ENCODE measurements at regions not wholly inside any gene's neighbourhood (a gene's known extent, or its start where the extent isn't known, plus 50 kb on each side); places are given as distances from the start of the nearest gene placed in this dataset.
"Not testable (repeated sequence)": the region's sequence is repeated elsewhere in the genome, so short reads cannot be mapped to it uniquely, and the experiment has no call there.

- no peaks in the 10 kb centered on the region for H3K9me3 Mint-ChIP-seq
- no peak for DNase-seq
- H3K36me3 Mint-ChIP-seq (ENCODE audit: low read depth) = no peaks in the 10 kb centered on the region
- H3K4me1 Mint-ChIP-seq (ENCODE audit: low read depth) = no peaks in the 10 kb centered on the region
- H3K4me3 Mint-ChIP-seq = no peak overlapping the region
- H3K27ac Mint-ChIP-seq = no peak overlapping the region
- H3K27me3 Mint-ChIP-seq = peaks cover 18% of the 10 kb centered on the region
Observed at GRCh38 chr6:10343320-10343719, 71.6 kb downstream of the TFAP2A start.

- peaks cover 18% of the 10 kb centered on the region for H3K27me3 Mint-ChIP-seq
- no peak for DNase-seq
- H3K36me3 Mint-ChIP-seq (ENCODE audit: low read depth) = no peaks in the 10 kb centered on the region
- no peaks in the 10 kb centered on the region for H3K4me1 Mint-ChIP-seq (ENCODE audit: low read depth)
- H3K9me3 Mint-ChIP-seq = no peaks in the 10 kb centered on the region
- H3K27ac Mint-ChIP-seq = no peak overlapping the region
- no peak overlapping the region for H3K4me3 Mint-ChIP-seq
Observed at GRCh38 chr6:10341605-10342004, 73.3 kb downstream of the TFAP2A start.

- H3K27ac Mint-ChIP-seq = no peak overlapping the region
- H3K4me1 Mint-ChIP-seq (ENCODE audit: low read depth) = no peaks in the 10 kb centered on the region
- no peaks in the 10 kb centered on the region for H3K36me3 Mint-ChIP-seq (ENCODE audit: low read depth)
- no peak overlapping the region for H3K4me3 Mint-ChIP-seq
- no peak for DNase-seq
- H3K9me3 Mint-ChIP-seq = no peaks in the 10 kb centered on the region
- peaks cover 10% of the 10 kb centered on the region for H3K27me3 Mint-ChIP-seq
Observed at GRCh38 chr6:10338151-10338550, 76.7 kb downstream of the TFAP2A start.

GRCh38 chr6:10337376-10337775, 77.5 kb downstream of the TFAP2A start:
- H3K4me1 Mint-ChIP-seq (ENCODE audit: low read depth); H3K9me3 Mint-ChIP-seq; DNase-seq; H3K27ac Mint-ChIP-seq; H3K36me3 Mint-ChIP-seq (ENCODE audit: low read depth); H3K27me3 Mint-ChIP-seq; H3K4me3 Mint-ChIP-seq: not testable (repeated sequence)

- no peaks in the 10 kb centered on the region for H3K4me1 Mint-ChIP-seq (ENCODE audit: low read depth)
- no peaks in the 10 kb centered on the region for H3K9me3 Mint-ChIP-seq
- no peak overlapping the region for H3K27ac Mint-ChIP-seq
- H3K27me3 Mint-ChIP-seq = no peaks in the 10 kb centered on the region
- DNase-seq = no peak
- no peak overlapping the region for H3K4me3 Mint-ChIP-seq
- H3K36me3 Mint-ChIP-seq (ENCODE audit: low read depth) = no peaks in the 10 kb centered on the region
Observed at GRCh38 chr6:10332111-10332510, 82.8 kb downstream of the TFAP2A start.

- H3K4me3 Mint-ChIP-seq = no peak overlapping the region
- H3K27me3 Mint-ChIP-seq = no peaks in the 10 kb centered on the region
- no peaks in the 10 kb centered on the region for H3K36me3 Mint-ChIP-seq (ENCODE audit: low read depth)
- no peaks in the 10 kb centered on the region for H3K9me3 Mint-ChIP-seq
- no peak overlapping the region for H3K27ac Mint-ChIP-seq
- no peak for DNase-seq
- H3K4me1 Mint-ChIP-seq (ENCODE audit: low read depth) = no peaks in the 10 kb centered on the region
Observed at GRCh38 chr6:10331334-10331968, 83.4 kb downstream of the TFAP2A start.

- Mint-ChIP-seq H3K4me1 (ENCODE audit: low read depth) (no peaks in the 10 kb centered on the region), H3K27ac (no peak overlapping the region), H3K27me3 (no peaks in the 10 kb centered on the region), H3K36me3 (ENCODE audit: low read depth) (no peaks in the 10 kb centered on the region), H3K4me3 (no peak overlapping the region), H3K9me3 (no peaks in the 10 kb centered on the region)
- DNase-seq = no peak
Observed at GRCh38 chr6:10330515-10330914, 84.4 kb downstream of the TFAP2A start.

- no peak for DNase-seq
- no peaks in the 10 kb centered on the region for H3K4me1 Mint-ChIP-seq (ENCODE audit: low read depth)
- no peaks in the 10 kb centered on the region for H3K36me3 Mint-ChIP-seq (ENCODE audit: low read depth)
- peaks cover under 1% of the 10 kb centered on the region for H3K27me3 Mint-ChIP-seq
- H3K27ac Mint-ChIP-seq = no peak overlapping the region
- peaks cover 9% of the 10 kb centered on the region for H3K9me3 Mint-ChIP-seq
- no peak overlapping the region for H3K4me3 Mint-ChIP-seq
Observed at GRCh38 chr6:10323018-10323417, 91.9 kb downstream of the TFAP2A start.

- Mint-ChIP-seq H3K4me1 (ENCODE audit: low read depth) (no peaks in the 10 kb centered on the region), H3K9me3 (peaks cover 9% of the 10 kb centered on the region), H3K36me3 (ENCODE audit: low read depth) (no peaks in the 10 kb centered on the region), H3K4me3 (no peak overlapping the region), H3K27me3 (peaks cover 5% of the 10 kb centered on the region), H3K27ac (no peak overlapping the region)
- no peak for DNase-seq
Observed at GRCh38 chr6:10320291-10320690, 94.6 kb downstream of the TFAP2A start.

GRCh38 chr6:10316373-10316721, 98.5 kb downstream of the TFAP2A start:
- Mint-ChIP-seq H3K4me3 (no peak overlapping the region), H3K27me3 (peaks cover 8% of the 10 kb centered on the region), H3K27ac (no peak overlapping the region), H3K36me3 (ENCODE audit: low read depth) (no peaks in the 10 kb centered on the region), H3K4me1 (ENCODE audit: low read depth) (no peaks in the 10 kb centered on the region), H3K9me3 (peaks cover 9% of the 10 kb centered on the region)
- DNase-seq = no peak

- Mint-ChIP-seq H3K9me3 (peaks cover 9% of the 10 kb centered on the region), H3K4me1 (ENCODE audit: low read depth) (no peaks in the 10 kb centered on the region), H3K27ac (no peak overlapping the region), H3K4me3 (no peak overlapping the region), H3K27me3 (peaks cover 8% of the 10 kb centered on the region), H3K36me3 (ENCODE audit: low read depth) (no peaks in the 10 kb centered on the region)
- no peak for DNase-seq
Observed at GRCh38 chr6:10315658-10316372, 99.1 kb downstream of the TFAP2A start.

GRCh38 chr6:10315034-10315433, 99.8 kb downstream of the TFAP2A start:
- no peaks in the 10 kb centered on the region for H3K36me3 Mint-ChIP-seq (ENCODE audit: low read depth)
- no peak overlapping the region for H3K27ac Mint-ChIP-seq
- H3K27me3 Mint-ChIP-seq = peaks cover 8% of the 10 kb centered on the region
- peaks cover 7% of the 10 kb centered on the region for H3K9me3 Mint-ChIP-seq
- no peaks in the 10 kb centered on the region for H3K4me1 Mint-ChIP-seq (ENCODE audit: low read depth)
- DNase-seq = no peak
- H3K4me3 Mint-ChIP-seq = no peak overlapping the region

GRCh38 chr6:10314163-10314955, 100.5 kb downstream of the TFAP2A start:
- H3K27me3 Mint-ChIP-seq = peaks cover 8% of the 10 kb centered on the region

GRCh38 chr6:10313799-10314162, 101.1 kb downstream of the TFAP2A start:
- Mint-ChIP-seq H3K36me3 (ENCODE audit: low read depth) (no peaks in the 10 kb centered on the region), H3K4me1 (ENCODE audit: low read depth) (no peaks in the 10 kb centered on the region), H3K27me3 (peaks cover 8% of the 10 kb centered on the region), H3K27ac (no peak overlapping the region), H3K4me3 (no peak overlapping the region), H3K9me3 (peaks cover 1% of the 10 kb centered on the region)
- DNase-seq = no peak

More at GRCh38 chr6:10314163-10314955, 100.5 kb downstream of the TFAP2A start:
- H3K27ac Mint-ChIP-seq = no peak overlapping the region
- peaks cover 6% of the 10 kb centered on the region for H3K9me3 Mint-ChIP-seq
- H3K36me3 Mint-ChIP-seq (ENCODE audit: low read depth) = no peaks in the 10 kb centered on the region
- H3K4me1 Mint-ChIP-seq (ENCODE audit: low read depth) = no peaks in the 10 kb centered on the region
- no peak overlapping the region for H3K4me3 Mint-ChIP-seq
- no peak for DNase-seq

- no peaks in the 10 kb centered on the region for H3K36me3 Mint-ChIP-seq (ENCODE audit: low read depth)
- no peak overlapping the region for H3K4me3 Mint-ChIP-seq
- H3K4me1 Mint-ChIP-seq (ENCODE audit: low read depth) = no peaks in the 10 kb centered on the region
- no peaks in the 10 kb centered on the region for H3K9me3 Mint-ChIP-seq
- no peak for DNase-seq
- no peak overlapping the region for H3K27ac Mint-ChIP-seq
- H3K27me3 Mint-ChIP-seq = peaks cover 3% of the 10 kb centered on the region
Observed at GRCh38 chr6:10312445-10312844, 102.4 kb downstream of the TFAP2A start.

Measured in activated T-cell treated with anti-CD3 and anti-CD28 coated beads, Interleukin-2, amount 50 U/mL, for 24 hours (primary cell).